HG02943 (cell line): ENCODE measurements at regions not wholly inside any gene's neighbourhood (a gene's known extent, or its start where the extent isn't known, plus 50 kb on each side); places are given as distances from the start of the nearest gene placed in this dataset.

ENCODE experiments used
- ATAC-seq: cut with Tn5 transposase; IDR thresholded peaks from one replicate; pipeline ENCODE4 v1.9.1; 2021; ENCODE audit warnings: mild to moderate bottlenecking, low read depth, moderate library complexity; ENCODE audit not compliant: unreplicated experiment

DNA sequence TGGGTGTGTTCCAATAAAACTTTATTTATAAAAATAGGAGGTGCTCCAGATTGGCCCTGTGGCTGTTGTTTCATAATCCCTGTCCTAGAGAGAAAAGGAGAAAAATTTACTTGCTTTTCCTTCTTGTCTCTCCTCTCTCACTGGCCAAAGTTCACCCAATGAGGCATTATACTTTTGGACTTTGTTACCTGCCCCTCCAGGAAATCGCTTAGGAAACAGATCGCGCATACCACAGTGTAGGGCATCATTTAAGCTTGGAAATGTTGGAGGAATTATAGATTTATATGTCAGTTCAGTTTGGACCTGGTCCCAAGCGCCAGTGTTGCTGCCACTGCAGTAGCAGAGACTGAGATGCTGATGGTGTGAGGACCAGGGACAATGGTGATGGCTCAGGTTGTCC lies 337.6 kb upstream of the NR3C2 start:
- no peak for ATAC-seq

DNA sequence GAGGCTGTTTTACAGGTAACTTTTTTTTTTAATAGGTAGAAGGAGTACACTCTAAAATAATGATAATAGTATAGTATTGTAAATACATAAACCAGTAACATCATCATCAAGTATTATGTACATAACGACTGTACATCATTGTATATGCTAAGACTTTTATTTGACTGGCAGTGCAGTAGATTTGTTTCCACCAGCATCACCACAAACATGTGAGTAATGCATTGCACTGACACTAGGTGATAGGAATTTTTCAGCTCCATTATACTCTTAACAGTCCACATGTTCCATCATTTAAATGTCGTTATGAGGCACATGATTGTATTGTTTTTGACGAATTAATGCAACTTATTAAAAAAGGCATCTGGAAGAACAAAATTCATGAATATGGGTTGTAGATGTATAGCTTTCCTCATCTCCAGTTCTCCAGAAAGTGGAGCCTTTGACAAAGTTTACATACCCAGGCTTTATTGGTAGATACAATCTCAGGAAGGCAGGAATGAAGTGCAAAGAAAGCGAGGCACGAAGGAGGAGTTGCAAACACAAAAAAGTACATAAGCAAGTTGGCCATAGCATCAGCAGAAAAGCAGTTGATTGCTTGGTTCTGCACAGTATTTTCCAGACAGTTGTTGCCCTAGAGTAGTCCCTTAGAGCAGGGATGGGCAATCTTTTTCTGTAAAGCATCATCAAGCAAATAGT lies 336.9 kb upstream of the NR3C2 start:
- ATAC-seq, result no peak

DNA sequence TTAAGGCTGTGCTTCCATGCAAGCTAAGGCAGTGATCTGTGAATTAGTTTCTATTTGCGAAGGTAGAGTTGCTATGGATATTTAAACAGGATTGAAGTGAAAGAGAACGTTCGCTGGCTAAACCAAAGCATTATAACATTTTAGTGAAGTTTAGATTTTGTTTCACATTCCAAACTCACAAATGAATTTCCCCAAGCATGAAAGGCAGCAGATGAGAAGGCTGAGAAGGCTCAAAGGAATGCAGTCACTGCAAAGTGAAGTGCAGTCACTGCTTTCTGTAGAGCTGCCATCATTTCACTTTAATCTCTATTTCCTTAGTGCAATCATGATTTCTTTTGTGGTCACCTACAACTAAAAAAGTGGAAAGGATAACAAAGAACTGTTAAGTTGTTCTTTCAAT lies 334.7 kb upstream of the NR3C2 start:
- ATAC-seq, result no peak

DNA sequence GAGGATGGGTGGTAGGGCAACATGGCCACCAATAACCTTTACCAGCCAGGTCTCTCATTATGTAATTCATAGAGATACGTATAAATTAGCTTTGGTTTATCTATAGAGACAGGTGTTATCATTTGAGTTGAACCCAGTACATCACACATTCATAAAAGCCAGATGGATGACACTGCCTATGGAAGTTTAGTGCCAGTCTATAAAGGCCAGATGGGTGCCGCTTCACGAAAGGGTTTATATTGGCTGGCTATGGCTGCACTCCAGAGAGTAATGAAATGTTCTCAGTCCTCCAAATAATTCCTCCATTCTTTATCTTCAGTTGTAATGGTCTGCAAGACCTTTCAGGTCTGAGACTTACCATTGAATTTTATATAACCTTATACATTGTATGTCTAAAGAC lies 331.9 kb upstream of the NR3C2 start:
- no peak for ATAC-seq

DNA sequence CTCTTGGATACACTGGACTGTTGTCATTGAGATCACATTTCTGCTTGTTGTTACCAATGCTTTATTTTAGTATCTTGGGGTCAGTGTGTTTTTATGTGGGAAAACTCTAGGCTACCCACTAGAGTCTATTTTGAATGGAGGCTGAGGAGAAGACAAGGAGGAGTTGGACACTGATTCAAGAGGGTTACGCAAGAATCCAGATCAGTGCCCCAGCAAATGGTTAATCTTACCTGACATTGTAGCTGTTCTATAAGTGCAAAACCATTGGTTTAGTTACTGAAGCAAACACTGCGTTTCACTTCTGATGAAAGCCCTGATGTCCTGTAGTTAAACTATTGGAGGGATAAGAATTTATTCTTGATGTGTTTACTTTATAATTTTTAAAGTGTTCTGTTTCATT lies 331.1 kb upstream of the NR3C2 start:
- ATAC-seq, result no peak

DNA sequence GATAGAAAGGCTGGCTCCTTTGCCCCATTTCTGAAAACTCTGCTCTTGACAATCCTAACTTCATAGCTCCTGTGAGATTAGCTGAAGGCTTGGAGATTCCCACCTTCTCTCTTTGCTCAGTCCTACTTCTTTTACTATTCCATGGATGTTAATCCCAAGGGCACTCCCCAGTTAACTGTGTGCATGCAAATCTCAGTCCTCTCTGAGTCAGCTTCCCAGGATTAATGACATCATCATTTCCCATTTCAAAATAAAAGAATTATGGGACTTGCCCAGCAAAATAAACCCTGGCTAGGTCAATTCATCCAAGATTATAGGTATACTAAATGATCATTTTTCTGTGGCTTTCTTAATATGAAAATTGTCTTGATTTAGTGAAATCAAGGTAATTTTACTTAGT lies 328.6 kb upstream of the NR3C2 start:
- ATAC-seq, result no peak

DNA sequence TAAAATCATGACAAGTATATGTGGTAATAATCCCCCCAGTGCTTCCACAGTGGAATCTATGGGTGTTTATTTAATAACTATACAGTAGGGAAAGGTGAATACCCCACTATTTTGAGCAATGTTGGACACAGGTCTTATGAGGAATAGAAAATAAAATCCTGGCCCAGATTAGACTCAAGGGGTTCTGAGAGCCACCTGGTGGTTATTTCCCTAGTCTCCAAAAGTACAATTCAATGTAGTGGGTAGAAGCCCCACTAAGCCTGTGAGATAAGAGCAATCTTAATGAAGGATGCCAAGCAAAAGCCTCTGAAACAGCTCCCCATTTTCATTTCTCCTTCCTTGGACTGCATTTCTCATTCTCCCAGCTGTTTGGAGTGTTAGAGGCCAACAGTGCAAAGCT lies 328.2 kb upstream of the NR3C2 start:
- no peak for ATAC-seq

DNA sequence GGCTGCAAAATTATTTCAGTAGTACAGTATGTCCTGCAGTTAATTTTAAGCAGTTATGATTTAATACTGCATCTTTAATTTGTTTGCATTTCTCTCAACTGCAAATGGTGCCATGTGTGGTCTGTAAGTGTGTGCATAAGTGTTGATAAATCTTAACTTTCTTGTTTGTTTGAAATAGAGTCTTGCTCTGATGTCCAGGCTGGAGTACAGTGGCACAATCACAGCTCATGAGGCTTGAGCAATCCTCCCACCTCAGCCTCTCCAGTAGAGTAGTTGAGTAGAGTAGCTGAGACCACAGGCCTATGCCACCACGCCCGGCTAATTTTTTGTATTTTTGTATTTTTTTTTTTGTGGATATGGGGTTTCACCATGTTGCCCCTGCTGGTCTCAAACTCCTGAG lies 322.5 kb upstream of the NR3C2 start:
- no peak for ATAC-seq

DNA sequence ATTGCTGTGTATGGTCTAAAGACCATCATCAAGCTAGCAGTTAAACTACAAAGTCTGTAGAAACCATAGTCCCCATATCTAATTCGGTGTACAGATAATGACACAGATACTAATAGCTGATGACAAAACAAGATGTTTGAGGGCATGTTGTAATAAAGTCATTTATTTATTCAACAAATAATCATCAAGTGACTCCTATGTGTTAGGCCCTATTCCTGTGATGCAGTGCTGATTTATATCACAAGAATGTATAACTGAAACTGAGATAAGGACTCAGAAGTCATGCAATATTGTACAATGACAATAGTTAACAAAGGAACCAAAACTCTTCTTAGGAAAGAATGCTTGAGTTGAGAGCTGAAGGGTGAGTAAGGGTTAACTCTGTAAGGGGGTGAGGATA lies 315.0 kb upstream of the NR3C2 start:
- no peak for ATAC-seq

DNA sequence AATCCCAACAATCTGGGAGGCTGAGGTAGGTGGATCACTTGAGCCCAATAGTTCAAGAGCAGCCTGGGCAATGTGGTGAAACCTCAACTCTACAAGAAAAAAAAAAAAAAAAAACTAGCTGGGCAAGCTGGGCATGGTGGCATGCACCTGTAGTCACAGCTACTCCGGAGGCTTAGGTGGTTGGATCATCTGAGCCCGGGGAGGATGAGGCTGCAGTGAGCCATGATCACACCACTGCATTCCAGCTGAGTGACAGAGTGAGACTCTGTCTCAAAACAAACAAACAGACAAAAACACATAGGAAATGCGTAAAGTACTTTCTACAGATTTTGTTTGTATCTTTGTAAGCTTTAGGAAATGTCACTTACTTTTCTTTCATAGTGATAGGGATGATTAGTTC lies 307.2 kb upstream of the NR3C2 start:
- ATAC-seq, result no peak

DNA sequence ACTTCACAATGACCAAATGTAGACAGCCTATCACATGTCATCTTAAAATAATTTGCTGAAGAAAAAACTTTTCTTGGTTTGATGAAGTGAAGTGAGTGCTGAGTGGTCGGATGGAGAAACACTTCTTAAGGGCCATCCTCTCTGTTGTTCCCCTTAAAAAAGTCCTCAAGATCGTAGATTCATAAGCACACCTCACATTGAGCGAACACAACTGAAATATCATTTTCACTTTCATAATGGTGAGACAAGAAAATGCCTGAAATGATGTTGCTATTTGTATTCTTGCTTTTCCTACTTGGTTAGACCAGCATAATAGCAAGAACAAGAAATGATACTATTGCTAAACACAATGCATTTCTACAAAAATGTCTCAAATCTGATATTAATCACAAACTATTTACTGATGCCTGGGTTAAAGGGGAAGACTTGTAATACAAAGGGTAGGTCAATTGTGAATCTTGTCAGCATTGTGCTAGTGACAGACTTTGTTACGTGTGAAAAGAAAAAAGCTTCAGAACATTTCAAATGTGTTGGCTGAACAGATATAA lies 305.6 kb upstream of the NR3C2 start:
- no peak for ATAC-seq

DNA sequence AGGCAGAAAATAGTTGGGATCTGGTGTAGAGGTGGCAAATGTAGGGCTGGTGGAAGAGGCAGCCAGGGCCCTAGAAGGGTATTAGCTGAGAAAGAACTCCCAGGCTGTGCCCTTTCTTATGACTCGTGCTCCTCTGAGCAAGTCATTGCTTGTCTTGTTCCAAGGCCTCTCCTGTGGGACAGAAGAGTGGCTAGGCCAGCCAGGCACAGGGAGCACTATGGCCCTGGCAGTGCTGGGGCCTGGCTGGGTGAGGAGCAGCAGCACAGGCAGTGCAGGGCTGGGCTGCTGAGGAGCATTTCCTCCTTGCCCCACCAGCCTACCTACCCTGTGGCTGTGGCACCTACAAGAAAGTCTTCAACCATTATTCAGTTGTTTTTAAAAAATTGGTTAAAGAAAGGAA lies 298.5 kb upstream of the NR3C2 start:
- no peak for ATAC-seq

DNA sequence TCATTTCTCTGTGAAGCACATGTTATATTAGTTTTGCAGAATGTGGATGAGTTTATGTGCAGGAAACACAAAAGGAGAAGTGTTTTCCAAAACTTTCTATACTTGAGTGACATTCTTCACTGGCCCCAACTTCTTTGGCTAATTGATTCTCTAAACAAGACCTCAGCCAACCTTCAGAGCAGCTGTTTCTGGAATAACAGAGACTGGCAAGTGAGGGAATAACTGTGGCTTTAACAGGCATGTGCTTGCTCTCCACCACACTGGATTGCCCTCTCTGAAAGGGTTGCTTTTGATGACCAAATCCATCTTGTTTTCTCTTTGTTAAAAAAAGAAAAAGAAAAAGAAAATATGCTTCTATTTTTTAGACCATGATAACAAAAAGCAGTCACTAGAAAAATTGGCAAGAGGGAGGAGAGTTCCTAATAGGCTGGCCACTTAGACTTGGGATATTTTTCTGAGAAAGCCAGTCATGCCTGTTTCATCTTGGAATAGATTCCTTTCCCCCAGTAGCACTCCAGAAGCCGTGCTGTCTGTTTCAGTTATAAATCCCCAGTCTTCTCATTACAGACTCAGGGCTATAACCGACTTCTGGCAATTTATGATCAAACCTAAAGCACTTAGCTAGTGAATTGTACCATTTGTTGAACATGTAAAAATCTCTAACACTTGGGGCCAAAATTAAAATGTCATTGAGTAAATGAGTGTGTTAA lies 295.0 kb upstream of the NR3C2 start:
- ATAC-seq, result no peak

DNA sequence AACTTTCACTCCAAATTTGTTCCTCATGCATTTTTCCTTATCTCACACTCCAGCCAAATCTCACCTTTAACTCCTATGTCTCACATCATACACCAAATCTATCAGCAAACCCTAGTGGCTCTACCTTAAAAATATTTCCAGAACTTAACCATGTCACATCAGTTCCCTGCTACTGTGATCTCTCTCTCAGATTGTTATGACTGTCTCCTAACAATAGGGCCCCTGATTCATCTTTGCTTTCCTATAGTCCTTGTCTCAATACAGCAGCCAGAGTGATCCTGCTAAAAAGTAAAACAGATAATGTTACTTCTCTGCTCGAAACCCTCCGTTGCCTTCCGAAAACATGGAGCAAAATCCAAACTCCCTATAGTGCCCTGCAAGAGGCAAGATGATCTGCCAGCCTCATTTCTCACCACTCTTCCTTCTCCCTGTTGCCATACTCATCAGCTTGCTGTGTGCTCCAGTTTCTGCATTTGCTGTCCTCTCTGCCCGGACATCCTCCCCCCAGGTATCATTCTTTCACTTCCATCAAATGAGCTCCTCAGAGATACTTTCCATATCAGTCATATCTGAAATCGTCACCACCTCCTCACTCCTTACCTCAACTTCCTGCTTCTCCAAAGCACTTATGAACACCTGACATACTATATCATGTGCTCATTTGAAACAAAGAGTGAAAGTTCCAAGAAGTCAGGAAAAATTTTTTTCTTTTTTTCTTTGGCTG lies 293.4 kb upstream of the NR3C2 start:
- ATAC-seq, result no peak

DNA sequence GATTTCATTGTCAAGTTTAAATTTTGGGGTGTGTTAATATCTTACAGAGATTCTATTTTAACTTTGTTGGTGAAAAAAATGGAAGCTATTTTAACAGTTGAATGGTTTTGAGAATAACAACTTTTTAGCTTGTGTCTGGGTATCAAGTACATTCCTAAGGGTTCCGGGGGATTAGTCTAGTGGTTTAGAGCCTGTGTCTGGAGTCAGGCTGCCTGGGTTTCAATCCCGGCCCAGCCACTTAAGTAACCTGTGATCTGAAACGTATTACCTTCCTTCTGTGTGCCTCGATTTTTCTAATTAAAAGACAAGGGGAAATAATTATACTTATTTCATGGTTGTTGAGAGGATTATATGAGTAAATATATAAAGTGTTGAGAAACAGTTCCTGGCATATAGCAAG lies 288.6 kb upstream of the NR3C2 start:
- no peak for ATAC-seq

DNA sequence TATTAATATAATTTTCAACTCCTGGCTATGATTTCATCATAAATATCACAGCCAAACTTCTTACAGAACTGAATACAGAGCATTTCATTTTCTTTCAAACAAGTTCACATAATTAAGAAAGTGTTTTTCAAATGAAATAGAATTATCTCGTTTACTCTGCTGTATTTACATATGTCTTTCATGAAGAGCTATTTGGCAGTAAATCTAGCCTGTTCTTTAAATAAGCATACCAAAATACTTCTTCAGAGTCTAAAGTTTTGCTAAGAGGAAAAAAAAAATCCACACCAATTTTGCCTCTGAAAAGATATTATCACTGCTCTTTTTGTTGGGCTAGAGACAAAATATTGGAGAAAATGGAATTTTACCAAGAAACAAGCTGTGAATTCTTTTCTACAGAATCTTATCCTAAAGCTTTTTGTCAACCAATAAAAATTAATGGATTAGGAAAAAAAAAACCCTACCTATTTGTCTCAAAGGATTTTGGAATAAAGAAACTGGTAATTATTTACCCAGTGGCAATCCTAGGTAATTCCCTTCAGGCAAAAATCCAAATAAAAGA lies 287.9 kb upstream of the NR3C2 start:
- no peak for ATAC-seq

DNA sequence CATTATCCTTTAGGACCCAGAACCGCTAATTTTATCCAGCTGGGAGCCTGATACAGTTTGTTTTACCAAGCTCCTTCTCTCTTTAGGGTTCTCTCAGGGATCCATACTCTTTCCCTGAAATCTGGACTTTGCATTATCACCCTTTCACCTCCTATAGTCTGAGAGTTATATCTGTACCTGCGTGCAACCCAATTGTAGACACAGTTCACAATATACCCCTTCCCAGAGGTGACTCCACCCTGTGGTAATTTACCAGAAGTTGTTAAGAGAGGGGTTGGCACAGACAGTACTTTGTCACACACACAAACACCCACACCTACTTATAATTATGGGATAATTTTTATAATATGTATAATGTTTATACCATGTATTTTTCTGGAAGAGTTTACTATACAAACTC lies 275.8 kb upstream of the NR3C2 start:
- ATAC-seq, result no peak

DNA sequence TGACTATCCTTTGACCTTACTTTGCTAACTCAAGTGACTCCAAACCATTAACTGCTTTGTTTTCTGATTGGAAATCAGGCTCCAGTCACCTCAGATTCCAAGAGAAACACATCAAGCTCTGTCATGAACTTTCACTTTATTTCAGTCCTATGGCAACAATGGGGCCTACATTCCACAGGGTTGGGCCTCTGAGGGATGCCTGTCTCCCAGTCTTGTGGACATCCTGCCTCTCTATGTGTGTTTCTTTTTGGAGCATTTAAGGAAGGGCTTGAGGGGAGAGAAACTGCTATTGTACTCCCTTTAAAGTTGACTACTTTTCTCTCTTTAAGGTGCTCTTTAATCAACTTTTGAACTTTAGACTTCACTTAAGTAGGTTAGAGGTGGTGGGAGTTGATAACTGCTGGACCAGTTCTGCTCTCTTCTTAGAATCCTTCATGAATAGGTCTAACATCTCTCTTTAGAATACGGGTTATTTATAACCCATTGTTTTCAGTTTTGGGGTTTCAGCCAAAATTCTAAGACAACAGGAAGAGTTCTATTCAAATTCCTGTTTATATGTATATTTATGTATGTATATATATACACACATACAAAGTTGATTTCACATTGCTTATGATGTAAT lies 274.3 kb upstream of the NR3C2 start:
- ATAC-seq, result no peak

DNA sequence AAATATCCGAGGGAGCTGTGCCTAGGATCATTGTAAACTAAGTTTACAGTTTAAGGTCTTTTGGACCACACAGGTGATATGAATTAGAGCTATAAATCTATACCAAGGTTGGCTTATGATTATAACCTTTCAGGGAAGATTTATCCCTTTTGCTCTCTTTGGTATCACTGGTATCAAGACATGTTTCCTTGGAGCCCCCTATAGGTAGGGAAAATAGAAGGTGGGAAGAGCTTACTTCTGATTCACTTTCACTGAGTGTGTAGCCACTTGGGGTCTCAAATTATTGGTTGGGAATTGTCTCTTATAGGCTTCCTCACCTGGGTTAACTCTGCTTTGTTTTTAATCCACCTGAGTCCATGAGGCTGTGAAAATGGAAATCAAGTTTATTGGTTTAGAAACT lies 262.1 kb upstream of the NR3C2 start:
- no peak for ATAC-seq

DNA sequence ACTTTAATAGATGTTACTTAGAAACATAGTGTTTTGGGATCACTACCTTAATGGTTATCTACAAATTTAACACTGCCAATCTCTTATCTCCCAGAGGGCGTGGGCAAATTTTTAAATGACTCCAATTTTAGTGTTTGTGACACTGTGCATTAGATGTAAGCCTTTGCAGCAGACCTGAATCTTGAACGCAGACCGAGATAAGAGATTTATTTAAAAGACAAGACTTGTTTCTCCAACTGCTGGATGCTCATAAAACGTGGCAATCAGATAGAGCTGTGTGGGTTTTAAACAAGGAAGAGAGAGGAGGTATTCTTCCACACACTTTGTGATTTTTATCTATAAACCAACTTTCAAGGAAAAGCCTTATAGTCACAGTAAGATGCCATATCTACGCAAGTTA lies 252.5 kb upstream of the NR3C2 start:
- no peak for ATAC-seq
